RWPE1 (cell line): ENCODE measurements at regions not wholly inside any gene's neighbourhood (a gene's known extent, or its start where the extent isn't known, plus 50 kb on each side); places are given as distances from the start of the nearest gene placed in this dataset.

Experiments
- CTCF ChIA-PET: fragments of 350-600 bp; sonication (Branson Sonifier 250); formaldehyde crosslinking; extraction: SDS; loops from one replicate; lab custom pipeline; 2021; lab: Yijun Ruan, JAX
- POLR2A ChIA-PET: fragments of 400-600 bp; formaldehyde crosslinking; extraction: SDS; loops from one replicate; lab custom pipeline; 2020; ENCODE audit warnings: antibody characterized with exemption; ENCODE audit not compliant: low non-redundant PET; lab: Yijun Ruan, JAX
- DNase-seq: peaks from one replicate; pipeline ENCODE4 v3.0.0; 2012; ENCODE audit warnings: low spot score
- H3K27ac ChIP-seq: fragments of 450-650 bp; 2 replicates; pipeline ENCODE4 v1.5.1; 2017
- TF ChIP-seq, protein P1 (sequence below): fragments of 450-650 bp; conservative IDR thresholded peaks from 2 replicates; pipeline ENCODE4 v1.5.1; 2017; ENCODE audit warnings: low read depth, mild to moderate bottlenecking

DNA sequence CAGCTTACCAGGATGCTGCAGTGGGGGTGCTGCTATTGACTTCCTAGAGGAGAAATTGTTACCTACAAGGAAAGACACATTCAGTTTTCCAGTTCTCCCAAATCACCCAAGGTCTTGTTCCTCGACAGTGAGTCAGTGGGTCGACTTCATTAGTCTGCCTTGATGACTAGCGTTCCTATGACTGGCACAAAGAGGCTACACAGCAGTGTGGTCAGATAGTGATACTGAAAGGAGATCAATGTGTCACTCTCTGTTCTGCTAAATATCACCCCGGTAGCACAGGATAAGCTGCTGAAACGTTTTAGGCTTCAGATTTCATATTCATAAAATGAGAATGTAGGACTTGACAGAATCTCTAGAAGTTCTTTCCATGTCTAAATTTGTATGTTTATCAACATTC, 357.4 kb downstream of the LMX1A start:
- TF ChIP-seq, protein P1, sequence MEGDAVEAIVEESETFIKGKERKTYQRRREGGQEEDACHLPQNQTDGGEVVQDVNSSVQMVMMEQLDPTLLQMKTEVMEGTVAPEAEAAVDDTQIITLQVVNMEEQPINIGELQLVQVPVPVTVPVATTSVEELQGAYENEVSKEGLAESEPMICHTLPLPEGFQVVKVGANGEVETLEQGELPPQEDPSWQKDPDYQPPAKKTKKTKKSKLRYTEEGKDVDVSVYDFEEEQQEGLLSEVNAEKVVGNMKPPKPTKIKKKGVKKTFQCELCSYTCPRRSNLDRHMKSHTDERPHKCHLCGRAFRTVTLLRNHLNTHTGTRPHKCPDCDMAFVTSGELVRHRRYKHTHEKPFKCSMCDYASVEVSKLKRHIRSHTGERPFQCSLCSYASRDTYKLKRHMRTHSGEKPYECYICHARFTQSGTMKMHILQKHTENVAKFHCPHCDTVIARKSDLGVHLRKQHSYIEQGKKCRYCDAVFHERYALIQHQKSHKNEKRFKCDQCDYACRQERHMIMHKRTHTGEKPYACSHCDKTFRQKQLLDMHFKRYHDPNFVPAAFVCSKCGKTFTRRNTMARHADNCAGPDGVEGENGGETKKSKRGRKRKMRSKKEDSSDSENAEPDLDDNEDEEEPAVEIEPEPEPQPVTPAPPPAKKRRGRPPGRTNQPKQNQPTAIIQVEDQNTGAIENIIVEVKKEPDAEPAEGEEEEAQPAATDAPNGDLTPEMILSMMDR: no peak
- CTCF ChIA-PET: no interaction called here
- no peak for DNase-seq
- POLR2A ChIA-PET: no interaction called here
- H3K27ac ChIP-seq: no peak overlapping the region

DNA sequence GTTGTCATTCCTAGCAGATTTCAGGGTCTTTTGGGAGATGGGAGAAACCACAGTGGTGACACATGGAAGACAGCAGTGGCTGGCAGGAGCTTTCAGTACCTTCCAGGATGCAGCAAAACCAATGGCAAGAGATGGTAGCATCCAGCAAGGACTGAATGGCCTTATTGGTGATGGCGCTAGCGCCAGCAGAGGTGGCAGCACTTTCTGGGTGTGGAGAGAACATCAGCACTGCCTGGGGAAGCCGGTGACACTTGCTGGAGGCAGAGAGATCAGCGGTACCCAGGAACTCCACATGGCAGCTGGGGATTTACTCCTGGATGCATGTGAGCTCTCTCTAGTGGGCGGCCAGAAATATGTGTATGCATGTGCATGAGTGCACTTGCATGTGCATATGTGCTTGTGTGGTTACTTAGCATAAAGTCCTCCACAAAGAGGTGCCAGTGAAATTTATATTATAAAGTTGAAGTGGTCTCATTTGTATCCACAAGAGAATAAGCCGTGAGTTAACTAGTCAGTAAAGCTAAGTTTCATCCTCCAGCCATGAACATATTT, 364.7 kb downstream of the LMX1A start:
- no peak for DNase-seq
- no peak overlapping the region for H3K27ac ChIP-seq
- ChIA-PET POLR2A (no interaction called here), CTCF (no interaction called here)
- TF ChIP-seq, protein P1: no peak

DNA sequence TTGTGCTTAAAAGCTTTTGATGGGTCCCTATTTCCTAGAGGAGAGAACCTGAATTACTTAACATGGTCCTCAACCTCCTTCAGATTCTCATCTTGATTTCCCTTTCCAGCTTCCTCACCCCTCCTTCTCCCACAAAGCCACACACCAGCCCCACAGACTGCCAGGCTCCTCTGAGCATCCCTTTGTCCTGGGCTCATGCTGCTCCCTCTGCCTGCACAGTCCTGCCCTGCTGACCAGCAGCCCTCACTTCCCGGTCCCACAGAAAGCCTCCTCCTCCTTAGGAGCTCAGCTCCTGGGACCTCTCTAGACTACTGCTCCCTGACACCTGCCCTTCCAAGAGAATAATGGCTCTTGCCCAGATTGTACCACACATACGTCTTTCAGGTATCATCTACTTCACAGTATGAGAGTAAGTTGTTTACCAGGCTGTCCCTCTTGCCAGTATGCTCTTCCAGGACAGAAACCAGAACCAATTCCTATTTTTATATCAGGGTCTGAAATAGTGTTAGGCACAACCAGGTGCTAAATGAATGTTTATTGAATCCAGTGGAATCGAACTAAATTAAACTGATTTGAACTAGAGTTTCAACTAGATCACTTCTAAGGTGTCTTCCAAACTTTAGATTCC, 373.4 kb downstream of the LMX1A start:
- ChIA-PET POLR2A (no interaction called here), CTCF (no interaction called here)
- TF ChIP-seq, protein P1: no peak
- DNase-seq: no peak
- H3K27ac ChIP-seq: no peak overlapping the region

DNA sequence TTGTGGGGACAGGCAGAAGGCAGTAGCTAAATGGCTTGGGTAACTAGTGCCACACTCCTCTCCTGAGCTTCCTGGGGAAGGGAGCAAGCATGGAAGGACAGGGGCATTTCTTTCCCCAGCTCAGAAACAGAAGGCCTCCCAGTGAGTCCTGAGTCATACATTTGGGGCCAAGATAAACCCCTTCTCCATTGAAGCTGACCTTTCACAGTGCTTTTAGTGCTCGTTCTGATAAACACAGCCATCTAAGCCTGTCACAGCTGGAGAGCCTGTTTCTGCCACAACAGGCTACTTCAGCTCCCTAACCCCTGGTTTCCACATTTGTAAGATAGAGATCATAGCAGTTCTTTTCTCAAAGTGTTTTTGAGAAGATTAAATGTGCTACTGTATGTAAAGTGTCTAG, 374.0 kb downstream of the LMX1A start:
- POLR2A ChIA-PET: no interaction called here
- DNase-seq: no peak
- TF ChIP-seq, protein P1: no peak
- CTCF ChIA-PET: no interaction called here
- H3K27ac ChIP-seq: no peak overlapping the region

DNA sequence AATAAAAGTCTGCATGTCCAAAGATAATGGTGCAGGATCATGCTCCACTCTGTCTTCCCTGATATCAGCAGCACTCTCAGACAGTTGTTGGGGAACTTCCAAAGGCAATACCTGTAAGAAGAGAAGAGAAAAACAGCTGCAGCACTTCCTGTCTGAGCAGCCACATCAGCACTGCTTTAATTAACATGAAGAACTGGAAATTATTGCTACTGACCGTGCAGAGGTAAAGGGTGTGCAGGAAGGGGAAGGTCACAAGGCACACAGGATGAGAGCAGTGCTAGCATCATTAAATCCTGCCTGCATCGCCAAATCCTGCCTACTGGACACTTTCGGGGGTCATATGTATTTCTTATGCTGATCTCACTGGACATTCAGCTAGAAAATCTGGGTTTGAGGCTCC, 379.0 kb downstream of the LMX1A start:
- TF ChIP-seq, protein P1: no peak
- no peak for DNase-seq
- CTCF ChIA-PET: no interaction called here
- POLR2A ChIA-PET: no interaction called here
- H3K27ac ChIP-seq: no peak overlapping the region

DNA sequence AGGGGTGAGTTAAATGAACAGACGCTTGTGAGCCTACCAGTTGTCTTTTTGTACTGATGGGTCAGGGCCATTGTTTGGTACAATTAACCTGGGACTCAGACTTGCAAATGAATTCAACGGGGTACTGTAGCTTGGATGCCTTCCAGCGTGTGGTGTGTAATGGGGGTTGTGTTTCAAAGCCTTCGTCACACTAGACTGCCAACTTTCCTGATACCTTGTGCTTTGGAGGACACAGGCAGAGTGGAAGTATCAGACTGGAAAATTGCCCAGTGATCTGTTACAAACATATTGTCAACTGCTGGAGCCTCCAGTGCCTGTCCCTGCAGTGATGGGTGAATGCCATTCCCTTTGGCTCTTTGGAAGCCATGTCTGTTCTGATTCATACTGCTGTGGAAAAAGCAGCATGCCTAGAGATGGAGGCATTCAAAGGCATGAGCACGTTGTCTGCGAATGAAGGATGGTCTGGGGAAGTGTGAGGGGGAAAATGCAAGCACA, 384.5 kb downstream of the LMX1A start:
- ChIA-PET CTCF (no interaction called here), POLR2A (no interaction called here)
- TF ChIP-seq, protein P1: no peak
- H3K27ac ChIP-seq: no peak overlapping the region
- no peak for DNase-seq
